ENCODE measurements at regions not wholly inside any gene's neighbourhood (a gene's known extent, or its start where the extent isn't known, plus 50 kb on each side); places are given as distances from the start of the nearest gene placed in this dataset.

- no peak for TF ChIP-seq POLR2A (IDR thresholded peaks at IDR 0.05; ENCODE audit: borderline replicate concordance, extremely low read depth, insufficient read depth, insufficient read length)
- TF ChIP-seq TCF7L2 (IDR thresholded peaks at IDR 0.05; ENCODE audit: borderline replicate concordance, extremely low read depth, insufficient read depth, insufficient read length): no peak
Measured at GRCh38 chr9:28206280-28206679, 633.0 kb upstream of the C9orf72 start.
